ENCODE measurements at regions not wholly inside any gene's neighbourhood (a gene's known extent, or its start where the extent isn't known, plus 50 kb on each side); places are given as distances from the start of the nearest gene placed in this dataset.

DNA sequence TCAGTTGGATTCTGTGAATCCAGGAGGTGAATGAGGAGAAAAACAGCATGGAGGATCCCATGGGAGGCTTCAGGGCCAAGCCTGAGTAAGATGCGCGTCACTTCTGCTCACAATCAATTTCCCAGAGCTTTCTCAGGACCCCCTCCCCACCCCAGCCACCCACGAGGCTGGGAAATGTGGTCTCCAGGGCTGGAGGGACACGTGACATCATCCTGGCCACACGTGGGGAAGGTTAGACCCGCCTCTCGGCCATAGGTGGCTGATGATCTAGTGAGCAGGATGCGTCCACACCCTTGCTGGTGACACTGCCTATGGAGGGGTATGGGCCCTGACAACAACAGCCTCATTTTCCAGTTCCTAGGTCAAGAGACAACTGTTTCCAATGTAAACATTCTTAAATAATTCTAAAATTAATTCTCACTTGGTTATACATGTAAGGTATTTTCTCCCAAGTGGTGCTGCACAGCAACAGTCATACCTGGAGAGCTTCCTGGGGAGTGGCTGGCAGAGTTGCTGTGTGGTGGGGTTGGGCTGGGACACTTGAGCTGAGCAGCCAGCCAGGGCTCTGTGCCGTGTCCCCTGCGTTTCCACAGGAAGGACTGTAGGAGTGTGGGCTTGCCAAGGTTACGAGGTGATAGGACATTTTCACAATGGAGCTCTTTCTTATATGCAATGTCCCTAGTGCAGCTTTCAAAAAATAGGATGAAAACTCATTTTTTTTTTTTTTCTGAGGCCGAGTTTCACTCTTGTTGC is 153.1 kb downstream of the GADD45G start:
- POLR2A ChIA-PET = no interaction called here
- DNase-seq = no peak
- CTCF ChIA-PET = interaction anchor here (1.9 kb wide), 1 partner anchor 14 kb away, joined by 5 read pairs; no protein-coding TSS in a partner anchor
- Mint-ChIP-seq H3K27me3 (peaks cover 6% of the 10 kb centered on the region), H3K27ac (no peak overlapping the region), H3K4me3 (no peak overlapping the region), H3K4me1 (peaks cover 2% of the 10 kb centered on the region), H3K36me3 (ENCODE audit: low read depth) (no peaks in the 10 kb centered on the region), H3K9me3 (no peaks in the 10 kb centered on the region)

DNA sequence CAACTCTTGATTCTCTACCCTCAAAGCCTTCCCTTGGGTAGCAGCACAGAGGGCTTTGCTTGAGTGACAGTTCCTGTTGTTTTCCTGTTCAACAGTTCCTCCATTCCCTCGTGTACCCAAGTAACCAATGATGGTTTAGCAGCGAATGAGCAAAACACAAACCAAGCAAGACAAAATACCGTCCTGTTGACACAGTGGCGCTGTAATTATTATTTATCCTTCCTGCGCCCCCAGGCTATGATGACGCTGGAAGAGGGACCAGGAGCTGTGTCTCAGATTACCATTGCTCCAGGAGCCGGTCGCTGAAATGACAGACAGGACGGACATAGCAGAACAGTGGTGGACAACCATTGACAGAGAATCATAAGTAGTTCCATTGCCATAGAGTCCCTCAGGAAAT is 154.8 kb downstream of the GADD45G start:
- H3K4me3 Mint-ChIP-seq = no peak overlapping the region
- H3K27ac Mint-ChIP-seq = no peak overlapping the region
- H3K36me3 Mint-ChIP-seq (ENCODE audit: low read depth) = no peaks in the 10 kb centered on the region
- POLR2A ChIA-PET = no interaction called here
- H3K9me3 Mint-ChIP-seq = no peaks in the 10 kb centered on the region
- H3K4me1 Mint-ChIP-seq = peaks cover 2% of the 10 kb centered on the region
- CTCF ChIA-PET = interaction anchor here (1.7 to 1.9 kb wide), 4 partner anchors 10 to 21 kb away, joined by 4 to 6 read pairs (median 6); no protein-coding TSS in a partner anchor
- peaks cover 6% of the 10 kb centered on the region for H3K27me3 Mint-ChIP-seq
- DNase-seq = no peak

DNA sequence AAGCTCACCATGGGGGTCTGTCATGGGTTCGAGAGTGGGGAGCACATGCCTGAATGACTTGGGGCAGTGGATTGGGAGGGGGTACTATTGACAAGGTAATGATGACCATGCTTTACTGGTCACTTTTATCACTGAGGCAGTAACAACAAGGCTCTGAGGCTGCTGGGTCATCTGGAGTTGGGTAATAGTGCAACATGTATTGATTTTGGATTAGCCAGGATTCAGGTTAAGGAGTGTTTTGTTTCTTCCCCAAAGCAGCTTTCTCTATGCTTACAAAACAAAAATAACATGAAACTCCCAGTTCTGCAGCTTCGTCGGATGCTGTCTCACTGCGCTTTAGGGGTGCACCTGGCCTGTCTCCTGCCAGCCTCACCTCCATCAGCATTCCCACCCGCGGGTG is 155.3 kb downstream of the GADD45G start:
- peaks cover 2% of the 10 kb centered on the region for H3K4me1 Mint-ChIP-seq
- CTCF ChIA-PET = interaction anchor here (1.7 to 1.9 kb wide), 4 partner anchors 10 to 22 kb away, joined by 4 to 6 read pairs (median 6); no protein-coding TSS in a partner anchor
- H3K36me3 Mint-ChIP-seq (ENCODE audit: low read depth) = no peaks in the 10 kb centered on the region
- H3K27me3 Mint-ChIP-seq = peaks cover 6% of the 10 kb centered on the region
- no peak overlapping the region for H3K27ac Mint-ChIP-seq
- H3K9me3 Mint-ChIP-seq = no peaks in the 10 kb centered on the region
- POLR2A ChIA-PET = no interaction called here
- H3K4me3 Mint-ChIP-seq = no peak overlapping the region
- DNase-seq = no peak

DNA sequence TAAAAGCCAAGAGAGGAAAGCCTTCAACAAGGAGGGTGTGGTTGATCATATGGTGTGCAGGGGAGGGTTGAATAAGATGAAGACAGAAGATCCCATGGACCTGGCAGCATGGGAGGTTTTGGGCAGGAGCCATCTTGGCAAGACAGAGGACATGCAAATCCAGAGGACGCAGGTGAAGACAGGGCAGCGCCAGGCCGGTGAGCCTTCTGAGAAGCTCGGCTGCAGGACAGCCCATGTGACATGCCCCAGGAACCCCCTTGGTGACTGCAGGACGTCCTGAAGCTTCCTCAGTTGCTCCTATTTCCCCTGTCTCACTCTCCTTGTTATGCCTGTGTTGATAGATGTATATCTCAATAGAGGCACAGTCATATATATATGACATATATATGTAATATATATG is 159.4 kb downstream of the GADD45G start:
- no peak overlapping the region for H3K27ac Mint-ChIP-seq
- peaks cover 9% of the 10 kb centered on the region for H3K27me3 Mint-ChIP-seq
- no peaks in the 10 kb centered on the region for H3K36me3 Mint-ChIP-seq (ENCODE audit: low read depth)
- no peak overlapping the region for H3K4me3 Mint-ChIP-seq
- ChIA-PET POLR2A (no interaction called here), CTCF (no interaction called here)
- DNase-seq = no peak
- no peaks in the 10 kb centered on the region for H3K9me3 Mint-ChIP-seq
- H3K4me1 Mint-ChIP-seq = no peaks in the 10 kb centered on the region

DNA sequence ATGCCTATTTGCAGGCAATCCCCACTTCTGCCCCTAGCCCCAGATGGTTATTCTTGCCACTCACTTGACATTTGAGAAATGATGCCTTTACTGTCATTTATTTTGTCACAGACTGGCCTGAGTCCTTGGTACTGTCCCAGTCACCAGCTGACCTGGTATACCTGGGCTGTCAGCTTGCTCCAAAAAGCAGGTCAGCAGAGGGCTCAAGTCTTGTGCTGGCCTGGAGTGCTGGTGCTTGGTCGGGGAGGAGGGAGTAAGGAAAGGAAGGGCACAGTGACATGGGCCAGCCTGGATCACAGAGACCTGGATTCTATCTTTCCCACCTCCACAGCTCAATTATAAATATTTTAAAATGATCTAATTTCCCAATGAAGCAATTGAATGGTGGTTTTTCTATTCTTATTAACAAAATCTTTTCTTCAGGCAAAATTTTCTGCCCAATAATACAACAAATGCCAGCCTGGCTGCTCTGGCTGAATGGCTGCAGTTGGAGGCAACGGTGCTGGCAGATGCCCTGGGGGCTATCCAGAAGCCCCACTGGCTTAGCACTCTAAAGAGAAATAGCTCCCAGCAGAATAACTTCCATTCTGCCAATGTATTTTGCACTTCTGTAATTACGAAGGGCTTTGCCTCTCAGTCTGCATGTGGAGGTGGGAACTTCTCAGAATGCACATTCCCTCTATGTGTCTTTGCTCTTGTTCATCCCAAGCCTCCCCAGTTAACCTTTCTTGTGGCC is 160.6 kb downstream of the GADD45G start:
- H3K4me3 Mint-ChIP-seq = no peak overlapping the region
- H3K27me3 Mint-ChIP-seq = peaks cover 9% of the 10 kb centered on the region
- POLR2A ChIA-PET = no interaction called here
- peaks cover under 1% of the 10 kb centered on the region for H3K4me1 Mint-ChIP-seq
- CTCF ChIA-PET = no interaction called here
- no peaks in the 10 kb centered on the region for H3K36me3 Mint-ChIP-seq (ENCODE audit: low read depth)
- no peak for DNase-seq
- no peaks in the 10 kb centered on the region for H3K9me3 Mint-ChIP-seq
- H3K27ac Mint-ChIP-seq = no peak overlapping the region

DNA sequence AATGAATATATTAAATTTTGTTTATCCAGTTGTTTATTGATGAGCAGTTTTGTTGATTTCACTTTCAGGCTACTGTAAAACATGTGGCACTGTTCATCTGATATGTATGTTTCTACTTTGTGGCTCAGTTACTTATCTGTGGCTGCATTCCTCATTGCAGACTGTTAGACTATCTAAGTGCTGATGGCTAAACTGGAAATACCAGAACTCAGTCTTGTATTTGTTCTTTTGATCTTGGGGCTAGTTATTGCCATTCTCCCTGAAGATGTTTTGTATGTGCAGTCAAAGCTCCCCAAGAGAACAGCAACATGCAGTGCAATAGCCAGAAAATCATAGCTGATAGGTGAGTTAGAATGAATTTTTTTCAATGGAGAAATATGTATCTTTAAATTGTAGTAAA is 162.2 kb downstream of the GADD45G start:
- Mint-ChIP-seq H3K36me3 (ENCODE audit: low read depth) (no peaks in the 10 kb centered on the region), H3K27ac (no peak overlapping the region), H3K4me3 (no peak overlapping the region), H3K27me3 (peaks cover 8% of the 10 kb centered on the region), H3K9me3 (no peaks in the 10 kb centered on the region), H3K4me1 (peaks cover 6% of the 10 kb centered on the region)
- ChIA-PET CTCF (interaction anchor here (1.0 to 1.2 kb wide), 2 partner anchors 11 to 15 kb away, joined by 3 read pairs; no protein-coding TSS in a partner anchor), POLR2A (no interaction called here)
- no peak for DNase-seq

DNA sequence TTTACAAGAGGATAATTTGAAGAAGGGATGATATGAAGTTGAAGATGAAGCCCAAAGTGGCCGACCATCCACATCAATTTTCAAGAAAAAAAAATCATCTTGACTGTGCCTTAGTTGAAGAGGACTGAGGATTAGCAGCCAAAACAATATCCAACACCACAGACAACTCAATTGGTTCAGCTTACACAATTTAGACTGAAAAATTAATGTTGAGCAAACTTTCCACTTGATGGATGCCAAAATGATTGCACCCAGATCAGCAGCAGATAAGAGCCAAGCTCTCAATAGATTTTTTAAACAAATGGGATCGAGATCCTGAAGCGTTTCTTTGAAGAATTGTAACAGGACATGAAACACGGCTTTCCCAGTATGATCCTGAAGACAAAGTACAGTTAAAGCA is 163.2 kb downstream of the GADD45G start:
- POLR2A ChIA-PET = no interaction called here

DNA sequence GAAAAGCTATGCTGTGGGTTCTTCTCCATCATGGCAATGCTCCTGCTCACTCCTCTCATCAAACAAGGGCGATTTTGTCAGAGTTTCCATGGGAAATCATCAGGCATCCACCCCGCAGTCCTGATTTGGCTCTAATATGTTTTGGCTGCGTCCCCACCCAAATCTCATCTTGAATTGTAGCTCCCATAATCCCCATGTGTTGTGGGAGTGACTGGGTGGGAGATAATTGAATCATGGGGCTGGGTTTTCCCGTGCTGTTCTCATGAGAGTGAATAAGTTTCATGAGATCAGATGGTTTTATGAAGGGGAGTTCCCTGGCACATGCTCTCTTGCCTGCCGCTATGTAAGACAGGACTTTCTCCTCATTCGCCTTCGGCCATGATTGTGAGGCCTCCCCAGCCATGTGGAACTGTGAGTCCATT is 163.8 kb downstream of the GADD45G start:
- POLR2A ChIA-PET = no interaction called here
- Mint-ChIP-seq H3K4me3 (no peak overlapping the region), H3K4me1 (peaks cover 9% of the 10 kb centered on the region), H3K27me3 (peaks cover 8% of the 10 kb centered on the region), H3K9me3 (no peaks in the 10 kb centered on the region), H3K27ac (no peak overlapping the region), H3K36me3 (ENCODE audit: low read depth) (no peaks in the 10 kb centered on the region)
- CTCF ChIA-PET = interaction anchor here (1.3 kb wide), 1 partner anchor 9 kb away, joined by 4 read pairs; no protein-coding TSS in a partner anchor
- no peak for DNase-seq

More for the DNA sequence above, 163.2 kb downstream of the GADD45G start:
- H3K36me3 Mint-ChIP-seq (ENCODE audit: low read depth) = no peaks in the 10 kb centered on the region
- H3K27me3 Mint-ChIP-seq = peaks cover 8% of the 10 kb centered on the region
- no peaks in the 10 kb centered on the region for H3K9me3 Mint-ChIP-seq
- H3K27ac Mint-ChIP-seq = no peak overlapping the region
- DNase-seq = no peak
- no peak overlapping the region for H3K4me3 Mint-ChIP-seq
- CTCF ChIA-PET = interaction anchor here (1.3 kb wide), 1 partner anchor 9 kb away, joined by 4 read pairs; no protein-coding TSS in a partner anchor
- H3K4me1 Mint-ChIP-seq = peaks cover 6% of the 10 kb centered on the region

DNA sequence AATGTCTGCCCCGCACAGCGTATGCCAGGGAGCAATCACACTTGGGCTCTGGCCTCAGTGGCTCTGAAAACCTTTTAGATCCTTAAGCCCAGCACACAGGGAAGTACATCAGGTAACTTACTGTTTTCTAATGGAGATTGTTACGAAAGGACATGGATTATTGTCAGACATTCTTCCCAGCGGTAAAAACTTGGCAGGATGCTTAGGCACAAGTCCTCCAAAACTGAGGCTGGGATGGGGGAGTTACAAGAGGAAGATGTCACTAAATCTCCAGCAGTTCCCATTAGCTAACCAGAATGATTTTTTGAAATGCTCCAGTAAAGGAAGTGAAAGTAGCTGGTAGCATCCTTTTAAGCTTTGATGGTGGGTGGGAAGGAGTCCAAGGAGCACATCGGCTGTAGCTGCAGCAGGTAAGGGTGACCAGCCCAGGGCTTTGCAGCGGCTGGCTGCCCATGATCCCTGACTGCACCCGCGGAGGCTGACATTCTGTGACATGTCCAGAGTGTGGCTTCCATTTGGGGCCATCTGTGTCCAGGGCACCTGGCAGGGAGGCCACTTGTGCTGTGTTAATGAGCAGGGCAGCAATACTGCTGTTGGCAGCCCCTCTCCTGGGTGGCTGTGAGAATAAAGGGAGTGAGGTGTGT is 165.8 kb downstream of the GADD45G start:
- no peak for DNase-seq
- ChIA-PET CTCF (no interaction called here), POLR2A (no interaction called here)
- peaks cover 9% of the 10 kb centered on the region for H3K4me1 Mint-ChIP-seq
- peaks cover 8% of the 10 kb centered on the region for H3K27me3 Mint-ChIP-seq
- no peak overlapping the region for H3K4me3 Mint-ChIP-seq
- H3K9me3 Mint-ChIP-seq = no peaks in the 10 kb centered on the region
- peak overlapping the region; percentile 66 for H3K27ac Mint-ChIP-seq
- H3K36me3 Mint-ChIP-seq (ENCODE audit: low read depth) = no peaks in the 10 kb centered on the region

DNA sequence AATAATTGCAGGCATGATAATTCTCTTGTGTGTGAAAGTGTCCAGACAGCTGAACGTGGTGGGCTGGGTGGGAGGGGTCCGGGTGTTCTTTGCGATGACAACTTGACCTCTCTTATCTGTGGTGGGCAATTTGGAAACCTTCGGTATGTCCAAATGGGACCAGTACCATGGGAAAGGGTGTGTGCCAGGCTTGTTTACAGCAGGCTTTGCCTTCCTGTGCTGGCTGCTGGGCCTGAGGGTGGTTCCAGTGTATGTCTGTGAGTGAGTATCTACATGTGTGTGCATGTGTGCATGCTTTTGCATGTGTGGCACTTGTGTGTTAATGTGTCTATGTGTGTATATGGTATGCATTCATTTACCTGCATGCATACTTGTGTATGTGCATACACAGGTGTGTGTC is 166.4 kb downstream of the GADD45G start:
- DNase-seq = no peak
- Mint-ChIP-seq H3K27me3 (peaks cover 6% of the 10 kb centered on the region), H3K4me1 (peaks cover 9% of the 10 kb centered on the region), H3K27ac (no peak overlapping the region), H3K9me3 (no peaks in the 10 kb centered on the region), H3K36me3 (ENCODE audit: low read depth) (no peaks in the 10 kb centered on the region), H3K4me3 (no peak overlapping the region)
- ChIA-PET CTCF (no interaction called here), POLR2A (no interaction called here)

DNA sequence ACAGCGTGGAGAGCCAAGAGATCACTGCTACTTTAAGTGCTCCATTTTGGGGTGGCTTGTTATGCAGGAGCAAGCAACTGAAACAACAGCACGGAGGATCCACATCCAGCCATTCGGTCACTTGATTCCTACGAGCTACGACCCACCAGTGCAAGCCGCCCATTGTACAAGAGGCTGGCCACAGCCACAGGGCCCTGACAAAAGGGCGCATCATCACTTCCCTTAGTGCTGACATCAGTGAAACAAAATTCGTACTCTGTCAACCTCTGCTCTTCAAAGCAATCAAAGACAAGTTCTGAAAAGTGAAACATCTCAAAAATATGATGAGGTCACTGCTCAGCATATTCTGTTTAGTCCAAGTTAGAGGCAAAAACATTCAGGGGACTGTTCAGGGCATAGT is 168.4 kb downstream of the GADD45G start:
- no peak overlapping the region for H3K27ac Mint-ChIP-seq
- H3K27me3 Mint-ChIP-seq = peaks cover 3% of the 10 kb centered on the region
- POLR2A ChIA-PET = no interaction called here
- H3K9me3 Mint-ChIP-seq = no peaks in the 10 kb centered on the region
- peaks cover 9% of the 10 kb centered on the region for H3K4me1 Mint-ChIP-seq
- CTCF ChIA-PET = interaction anchor here (0.6 kb wide), 1 partner anchor 55 kb away, joined by 3 read pairs; no protein-coding TSS in a partner anchor
- no peak for DNase-seq
- no peaks in the 10 kb centered on the region for H3K36me3 Mint-ChIP-seq (ENCODE audit: low read depth)
- no peak overlapping the region for H3K4me3 Mint-ChIP-seq

DNA sequence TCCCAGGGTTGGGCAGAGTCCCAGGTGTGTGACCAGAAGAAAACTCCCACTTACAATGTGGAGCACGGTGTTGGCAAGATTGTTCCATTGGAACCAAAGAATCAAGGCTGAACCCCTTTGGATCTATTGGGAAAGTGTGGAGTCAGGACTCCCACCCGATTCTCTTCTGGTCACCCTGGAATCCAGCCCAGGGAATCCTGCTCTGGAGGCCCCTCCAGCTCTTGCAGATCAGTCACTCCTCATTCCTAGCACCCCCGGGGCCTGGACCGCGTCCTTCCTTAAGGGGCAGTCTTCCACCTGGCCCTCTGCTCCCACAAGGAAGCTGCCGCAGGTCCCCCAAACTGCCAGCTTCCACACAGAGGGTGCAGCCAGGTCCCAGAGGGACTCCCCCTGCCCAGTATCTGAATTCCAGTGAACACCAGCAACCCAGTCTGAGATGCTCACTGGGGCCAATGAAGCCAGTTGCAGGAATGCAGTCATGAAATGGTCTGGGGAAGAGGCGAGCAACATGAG is 170.1 kb downstream of the GADD45G start:
- no peak for DNase-seq
- peaks cover 3% of the 10 kb centered on the region for H3K27me3 Mint-ChIP-seq
- H3K4me1 Mint-ChIP-seq = peaks cover 9% of the 10 kb centered on the region
- no peaks in the 10 kb centered on the region for H3K9me3 Mint-ChIP-seq
- H3K4me3 Mint-ChIP-seq = no peak overlapping the region
- ChIA-PET POLR2A (no interaction called here), CTCF (interaction anchor here (0.6 to 1.6 kb wide), 4 partner anchors 15 to 344 kb away, joined by 3 to 6 read pairs (median 4); no protein-coding TSS in a partner anchor)
- H3K27ac Mint-ChIP-seq = no peak overlapping the region
- H3K36me3 Mint-ChIP-seq (ENCODE audit: low read depth) = no peaks in the 10 kb centered on the region

DNA sequence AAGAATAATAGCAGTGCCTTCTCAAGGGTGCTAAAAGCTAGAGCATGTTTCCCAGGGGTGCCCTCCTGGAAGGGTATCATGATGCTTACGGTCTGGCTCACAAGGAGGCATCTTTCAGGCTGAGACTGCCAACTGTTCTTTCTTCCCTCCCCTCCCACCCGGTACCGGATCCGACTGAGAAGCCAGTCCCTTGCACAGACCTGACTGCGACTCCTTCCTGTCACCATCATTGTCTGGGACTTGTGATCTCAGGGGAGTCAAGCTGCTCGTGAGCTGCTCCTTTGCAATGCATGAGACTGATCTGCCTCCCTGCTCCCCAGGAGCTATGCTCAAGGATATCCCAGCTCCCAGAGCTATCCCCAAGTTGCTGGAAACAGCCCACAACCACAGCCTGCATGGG is 170.8 kb downstream of the GADD45G start:
- H3K27ac Mint-ChIP-seq = no peak overlapping the region
- peaks cover 3% of the 10 kb centered on the region for H3K27me3 Mint-ChIP-seq
- no peak overlapping the region for H3K4me3 Mint-ChIP-seq
- CTCF ChIA-PET = interaction anchor here (0.8 to 1.6 kb wide), 4 partner anchors 16 to 37 kb away, joined by 3 to 6 read pairs (median 3); no protein-coding TSS in a partner anchor
- H3K9me3 Mint-ChIP-seq = no peaks in the 10 kb centered on the region
- no peak for DNase-seq
- POLR2A ChIA-PET = no interaction called here
- H3K36me3 Mint-ChIP-seq (ENCODE audit: low read depth) = no peaks in the 10 kb centered on the region
- peaks cover 5% of the 10 kb centered on the region for H3K4me1 Mint-ChIP-seq

Measured in activated CD4-positive, alpha-beta T cell treated with anti-CD3 and anti-CD28 coated beads, Interleukin-2, amount 10 ng/mL, durations not matched to agents 7 days and 5 days (primary cell).